HG03280 (cell line): ENCODE measurements at regions not wholly inside any gene's neighbourhood (a gene's known extent, or its start where the extent isn't known, plus 50 kb on each side); places are given as distances from the start of the nearest gene placed in this dataset.
A peak's percentile ranks its signal among the peaks of the same experiment; 100 is the strongest.

Source experiments
- ATAC-seq: cut with Tn5 transposase; IDR thresholded peaks from one replicate; pipeline ENCODE4 v1.9.1; 2021; ENCODE audit warnings: mild to moderate bottlenecking, moderate library complexity; ENCODE audit not compliant: unreplicated experiment

DNA sequence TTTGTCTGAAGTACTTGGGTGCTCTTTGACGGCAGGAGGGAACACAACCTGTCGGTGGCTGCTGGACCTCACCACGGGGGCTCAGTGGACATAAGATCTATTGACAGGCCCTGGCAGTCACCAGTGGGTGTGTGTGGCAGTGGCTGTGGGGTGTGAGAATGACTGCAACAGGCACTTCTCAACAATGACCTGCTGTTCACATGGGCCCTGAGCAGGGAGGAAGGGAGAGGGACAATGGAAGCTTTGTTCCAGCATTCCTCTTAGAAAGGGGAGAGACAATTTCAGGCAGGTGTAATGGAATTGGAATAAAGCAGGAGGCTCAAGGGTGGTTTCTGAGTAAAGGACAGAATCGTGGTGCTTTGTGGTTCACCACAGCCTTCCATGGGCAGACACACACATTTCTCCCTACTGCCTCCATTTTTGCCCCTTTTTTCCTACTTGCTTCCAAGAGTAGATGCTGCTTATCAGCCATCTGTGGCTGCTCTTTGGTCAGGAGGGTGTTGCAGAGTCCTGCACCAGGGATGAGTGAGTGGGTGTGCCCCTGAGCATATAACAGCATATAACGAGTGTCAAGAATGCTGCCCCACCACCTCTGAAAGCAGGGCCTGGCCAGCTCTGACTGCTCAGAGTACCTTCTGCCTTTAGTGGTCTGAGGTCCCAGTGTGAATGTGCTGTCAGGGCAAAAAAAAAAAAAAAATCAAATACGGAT is 267.7 kb downstream of the RASSF9 start:
- no peak for ATAC-seq

DNA sequence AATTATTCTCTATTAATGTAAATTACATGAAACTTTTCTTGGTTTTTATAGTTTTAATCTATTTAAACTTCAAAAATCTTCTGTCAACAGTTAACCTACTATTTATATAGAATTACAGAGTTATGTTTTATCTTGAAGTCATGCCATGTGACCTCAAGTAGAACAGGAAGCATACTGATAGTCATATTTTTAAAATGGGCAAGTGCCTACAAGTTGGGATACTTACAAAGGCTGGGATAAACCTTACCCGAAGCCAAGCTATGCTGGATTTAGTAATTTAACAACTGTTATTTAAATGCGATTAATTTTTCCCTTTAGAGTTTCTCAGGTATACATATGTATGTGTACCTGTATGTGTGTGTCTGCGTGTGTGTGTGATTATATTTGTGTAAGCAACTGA is 266.9 kb downstream of the RASSF9 start:
- no peak for ATAC-seq

DNA sequence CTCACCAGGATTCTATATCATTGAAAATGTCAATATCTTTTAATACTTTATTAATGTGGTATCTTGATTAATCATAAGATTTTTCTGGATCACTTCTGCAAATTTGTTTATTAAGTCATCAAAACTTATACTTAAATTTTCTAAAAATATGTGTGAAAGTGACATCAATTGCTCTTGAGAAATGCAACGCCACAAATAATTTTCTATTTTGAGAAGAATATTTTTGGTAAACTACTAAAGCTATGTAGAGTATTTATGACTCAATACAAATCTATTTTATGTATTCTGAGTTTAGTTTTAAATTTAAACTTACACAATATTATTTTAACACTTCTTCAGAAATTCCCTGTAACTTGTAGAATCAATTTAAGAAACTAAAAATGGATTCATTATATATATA is 263.3 kb downstream of the RASSF9 start:
- no peak for ATAC-seq

DNA sequence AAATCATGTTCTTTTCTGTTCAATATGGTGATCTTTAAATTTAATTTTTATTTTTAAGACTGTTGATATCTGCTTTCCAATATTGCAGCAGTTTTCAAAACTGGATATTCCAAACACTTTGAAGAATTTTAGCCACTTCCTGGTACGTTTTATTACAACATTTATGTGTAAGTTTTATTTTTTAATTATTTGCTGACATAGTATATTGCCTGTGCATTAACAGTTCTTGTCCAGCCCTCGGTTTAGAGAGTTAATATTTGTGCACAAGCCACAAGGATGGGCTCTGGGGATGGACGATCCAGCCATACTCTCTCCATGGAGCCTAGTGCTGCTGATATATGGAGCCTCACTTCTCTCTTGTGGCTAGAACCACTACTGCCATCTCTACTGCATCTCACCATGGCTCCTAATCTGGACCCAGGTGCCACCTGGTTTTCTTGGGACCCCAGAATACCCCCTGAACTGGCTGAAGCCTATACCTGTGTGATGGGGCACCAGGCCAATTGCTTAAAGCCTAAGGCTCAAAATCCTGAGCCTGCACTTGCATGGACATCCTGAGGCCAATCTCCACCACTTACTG is 262.5 kb downstream of the RASSF9 start:
- ATAC-seq, result no peak

DNA sequence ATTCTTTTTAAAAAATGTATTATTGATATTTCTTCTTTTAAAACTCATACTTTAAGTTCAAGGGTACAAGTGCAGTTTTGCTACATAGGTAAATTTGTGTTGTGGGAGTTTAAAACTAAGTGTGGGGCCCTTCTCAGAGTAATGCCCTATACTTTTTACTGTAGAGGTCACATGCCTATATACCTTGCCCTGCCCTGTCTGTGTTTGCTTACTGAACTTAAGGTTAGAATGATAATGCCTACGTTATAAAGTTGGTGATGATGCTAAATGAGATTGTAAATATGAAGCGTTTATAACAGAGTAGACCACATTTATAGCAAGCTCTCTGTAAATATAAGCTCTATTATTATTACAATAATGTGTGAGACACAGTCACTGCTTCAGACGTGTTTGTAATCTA is 261.9 kb downstream of the RASSF9 start:
- ATAC-seq, result no peak

DNA sequence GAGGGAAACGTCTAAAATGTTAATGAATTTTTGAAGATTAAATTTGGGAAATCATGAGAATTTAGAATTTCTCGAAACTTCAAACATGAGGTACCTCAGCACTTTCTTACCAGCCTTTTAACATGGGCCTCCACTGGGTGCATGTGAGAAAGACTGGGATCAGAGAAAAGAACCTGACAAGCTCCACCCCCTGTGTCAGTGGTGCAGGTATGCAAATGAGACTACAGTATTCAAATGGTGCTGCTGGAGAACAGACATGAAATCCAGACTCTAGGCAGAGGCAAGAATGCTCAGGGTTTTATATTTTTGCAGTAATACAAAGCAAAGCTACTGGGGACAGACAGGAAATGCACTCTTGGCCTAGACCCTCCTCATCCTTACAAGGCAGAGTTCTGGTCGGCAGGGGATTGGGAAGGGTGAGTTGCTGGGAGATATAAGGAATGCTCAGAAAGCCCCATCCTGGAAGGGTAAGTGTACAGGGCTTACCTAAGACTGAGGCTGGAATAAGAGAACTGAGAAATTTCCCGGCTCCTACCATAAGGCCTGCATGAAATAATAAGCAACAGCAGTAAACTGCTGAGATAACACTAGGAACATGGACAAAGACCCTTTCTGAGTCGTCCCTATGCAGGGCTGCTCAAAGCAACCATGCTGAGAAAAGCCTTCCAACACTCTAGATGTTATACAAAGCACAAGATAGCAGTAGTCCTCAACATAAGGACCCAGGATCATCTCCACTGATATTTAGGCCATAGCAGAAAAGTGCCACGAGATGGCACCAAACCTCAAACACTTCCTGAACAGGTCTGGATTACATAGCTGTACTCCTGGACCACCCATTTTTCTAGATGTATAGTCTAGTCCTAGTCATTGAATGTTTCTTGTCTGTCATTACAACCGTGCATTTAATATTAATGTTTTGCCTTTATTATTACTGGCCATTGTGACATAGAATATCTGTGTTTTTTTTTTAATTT is 260.8 kb downstream of the RASSF9 start:
- ATAC-seq, result peak; percentile 97

DNA sequence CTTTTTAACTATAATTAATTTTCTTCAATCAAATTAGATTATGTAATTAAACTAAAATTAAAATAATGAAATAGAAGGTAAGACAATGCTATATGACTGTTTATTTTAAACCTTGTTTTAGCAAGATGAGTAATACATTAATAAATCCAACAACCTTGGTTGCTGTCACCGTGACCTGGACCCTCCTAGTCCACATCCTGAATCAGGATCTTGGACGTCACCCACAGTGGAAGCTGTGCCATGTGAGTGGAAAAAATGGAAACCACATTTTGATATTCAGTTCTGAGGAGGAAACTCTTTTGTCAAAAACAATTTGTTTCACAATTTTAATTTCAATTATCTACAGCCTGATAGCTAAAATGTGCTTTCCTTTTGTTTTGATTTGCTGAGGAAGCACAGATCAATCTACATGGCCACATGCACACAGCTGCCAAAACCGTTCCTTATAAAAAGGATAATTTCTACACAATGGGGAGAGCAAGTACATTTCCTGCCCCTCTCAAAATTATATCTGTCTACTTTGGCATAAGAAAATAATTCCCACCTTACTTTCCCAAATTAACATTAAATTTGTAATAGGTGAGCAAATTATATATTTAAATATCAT is 255.5 kb downstream of the RASSF9 start:
- no peak for ATAC-seq

DNA sequence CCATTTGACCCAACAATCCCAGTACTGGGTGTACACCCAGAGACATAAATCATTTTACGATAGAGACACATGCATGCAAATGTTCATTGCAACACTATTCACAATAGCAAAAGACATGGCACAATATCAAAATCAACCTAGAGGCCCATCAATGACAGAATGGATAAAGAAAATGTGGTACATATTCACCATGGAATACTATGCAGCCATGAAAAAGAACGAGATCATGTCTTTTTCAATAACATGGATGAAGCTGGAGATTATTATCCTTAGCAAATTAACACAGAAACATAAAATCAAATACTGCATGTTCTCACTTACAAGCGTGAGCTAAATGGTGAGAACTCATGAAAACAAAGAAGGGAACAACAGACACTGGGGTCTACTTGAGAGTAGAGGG is 249.1 kb downstream of the RASSF9 start:
- ATAC-seq, result no peak

DNA sequence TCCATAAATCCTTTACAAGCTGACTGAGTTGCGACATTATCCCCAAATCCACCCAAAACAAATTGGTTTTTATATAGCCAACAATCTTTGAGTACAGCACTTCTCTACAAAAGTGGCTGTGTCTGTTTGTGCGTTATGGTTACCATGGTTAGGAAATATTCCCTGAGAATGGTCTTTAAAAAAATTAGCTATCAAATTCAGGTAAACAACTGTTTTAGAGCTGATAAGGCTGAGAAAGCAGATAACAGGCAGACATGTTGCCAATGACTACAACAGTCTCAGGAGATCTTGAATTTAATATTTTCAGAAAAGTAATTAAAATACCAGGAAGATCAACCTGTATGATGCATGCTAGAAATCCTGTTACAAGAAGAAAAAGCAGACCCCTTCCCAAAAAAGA is 248.0 kb downstream of the RASSF9 start:
- ATAC-seq, result no peak

DNA sequence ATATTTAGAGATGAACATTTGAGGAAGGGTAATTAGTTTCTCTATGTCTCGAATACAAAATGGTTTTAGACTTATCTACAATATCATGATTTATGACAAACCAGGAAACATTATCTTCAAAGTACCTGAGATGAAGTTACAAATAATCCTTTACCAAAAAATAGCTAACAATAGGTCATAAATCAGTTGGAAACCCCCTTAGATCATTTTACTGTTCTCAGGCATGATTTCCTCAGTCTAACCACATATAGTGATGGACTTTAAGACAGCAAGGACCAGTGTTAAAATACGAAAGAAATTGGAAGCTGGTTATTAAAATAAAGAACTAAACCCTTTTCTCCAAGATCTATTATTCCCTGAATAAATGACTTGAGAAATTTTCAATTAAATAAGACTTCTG is 235.4 kb downstream of the RASSF9 start:
- no peak for ATAC-seq

DNA sequence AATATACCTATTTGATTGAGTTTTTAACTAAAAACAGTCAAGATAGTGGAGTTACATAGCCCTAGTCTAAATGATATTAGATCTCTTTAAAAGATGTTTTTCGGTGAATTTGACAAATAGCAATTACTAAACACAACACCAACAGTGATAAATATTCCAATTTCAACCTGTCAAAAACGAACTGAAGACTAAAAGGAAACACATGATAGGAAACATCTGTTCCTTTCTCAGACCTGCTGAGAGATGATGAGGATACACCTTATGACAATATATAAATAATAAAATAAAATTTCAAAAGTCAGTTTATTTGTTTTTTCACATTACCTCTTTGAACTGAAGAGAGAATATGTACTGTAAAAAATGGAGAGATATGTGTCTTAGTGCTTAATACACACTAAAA is 232.7 kb downstream of the RASSF9 start:
- no peak for ATAC-seq

DNA sequence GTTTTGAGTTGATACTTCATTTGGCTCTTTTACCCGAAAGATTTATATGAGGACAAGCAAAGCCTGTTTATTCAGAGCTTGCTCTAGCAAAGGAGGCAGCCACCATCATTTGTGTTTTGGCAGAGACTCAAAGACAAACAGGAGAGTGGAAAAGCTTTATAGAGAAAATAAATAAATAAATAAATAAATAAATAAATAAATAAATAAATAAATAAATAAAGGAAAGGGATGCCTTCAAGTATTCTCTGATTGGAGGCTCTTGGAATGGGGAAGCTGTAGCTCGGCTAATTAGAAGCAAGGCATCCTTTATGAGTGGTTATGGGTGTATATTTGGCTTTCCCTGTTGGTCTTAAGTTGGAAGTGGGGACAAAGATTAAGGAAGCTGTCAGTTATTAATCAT is 229.8 kb downstream of the RASSF9 start:
- no peak for ATAC-seq

DNA sequence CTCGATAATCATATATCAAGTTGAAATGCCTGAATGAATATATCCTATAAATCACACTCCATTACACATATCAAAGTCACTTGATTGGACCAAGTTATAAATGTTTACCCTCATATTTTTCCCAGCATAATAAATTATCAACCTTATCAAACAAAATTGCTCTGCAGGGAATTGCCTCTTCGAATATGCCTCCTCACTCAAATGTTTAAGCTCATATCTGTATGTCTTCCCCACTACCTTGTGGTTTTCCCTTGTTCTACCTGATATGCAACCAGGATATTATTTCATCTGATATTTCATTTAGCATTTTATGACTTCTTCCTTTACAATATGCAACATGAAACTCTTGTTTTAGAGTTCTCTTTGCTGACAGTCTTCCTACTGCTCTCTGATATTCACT is 226.4 kb downstream of the RASSF9 start:
- no peak for ATAC-seq

DNA sequence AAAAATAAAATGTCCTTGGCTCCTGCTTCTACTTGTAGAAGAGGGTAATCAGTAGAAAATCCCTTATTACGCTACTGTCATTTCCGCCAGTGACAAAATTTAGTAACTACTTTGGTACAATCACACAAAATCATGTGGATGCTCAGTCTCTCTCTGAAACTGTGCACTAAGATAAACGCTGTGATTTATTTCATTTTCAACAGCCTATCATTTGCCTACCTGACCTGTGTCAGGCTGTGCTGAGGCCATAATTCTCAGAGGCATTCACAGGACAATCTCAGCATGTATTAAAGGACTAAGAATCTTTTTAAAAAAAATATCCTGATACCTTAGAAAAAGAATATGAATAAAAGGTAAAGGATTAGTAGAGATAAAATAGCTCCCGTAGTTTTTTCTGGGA is 226.0 kb downstream of the RASSF9 start:
- no peak for ATAC-seq

DNA sequence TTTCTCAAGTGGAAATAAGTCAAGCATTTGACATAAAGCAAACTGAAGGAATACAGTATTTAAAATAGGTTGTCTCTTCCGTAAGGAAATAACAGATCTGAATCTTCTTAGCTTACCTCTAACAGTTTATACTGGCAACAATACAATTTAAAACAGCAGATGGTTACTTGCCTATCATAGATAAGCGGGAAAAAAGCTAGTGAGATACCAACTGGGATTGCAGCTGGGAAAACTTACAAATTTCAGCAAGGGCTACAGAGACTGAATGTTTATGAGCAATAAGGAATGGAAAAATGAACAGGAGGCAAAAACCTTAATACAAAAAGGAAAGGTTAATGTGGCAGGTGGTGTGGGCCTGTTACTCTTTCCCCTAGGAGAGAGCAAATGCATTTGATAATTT is 220.0 kb downstream of the RASSF9 start:
- ATAC-seq, result no peak

DNA sequence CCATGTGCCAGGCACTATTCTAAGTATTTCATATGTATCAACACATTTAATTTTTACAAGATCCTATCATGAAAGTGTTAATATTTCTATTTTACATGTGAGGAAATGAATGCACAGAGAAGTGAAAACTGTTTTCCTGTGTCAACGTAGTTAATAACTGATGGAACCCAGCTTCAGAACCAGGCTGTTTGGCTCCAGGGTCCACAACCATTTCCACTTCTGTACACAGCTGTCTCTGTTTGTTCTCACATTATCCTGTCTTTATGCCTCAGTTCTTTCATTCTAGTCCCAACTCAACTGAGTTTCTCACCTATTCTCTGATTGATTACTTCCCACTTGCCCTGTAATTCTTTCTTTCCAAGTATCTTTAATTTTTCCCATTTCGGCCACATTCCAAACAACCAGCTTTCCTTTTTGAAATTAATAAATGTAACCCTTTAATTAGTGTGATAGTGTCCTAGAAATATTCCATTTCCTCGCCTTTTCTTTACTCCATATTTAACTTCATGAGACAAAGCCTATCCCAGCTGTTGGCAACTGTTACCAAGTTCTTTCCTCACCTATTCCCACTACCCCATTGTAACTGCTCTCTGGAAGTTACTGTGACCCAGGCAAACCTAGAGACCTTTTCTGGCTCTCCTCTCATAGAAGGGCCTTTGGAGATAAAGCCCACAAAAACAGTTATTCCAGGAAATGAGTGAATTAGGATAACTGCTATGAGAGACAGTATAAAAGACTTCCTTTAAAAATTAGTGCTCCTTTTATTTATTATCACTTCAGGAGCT is 218.7 kb downstream of the RASSF9 start:
- no peak for ATAC-seq

DNA sequence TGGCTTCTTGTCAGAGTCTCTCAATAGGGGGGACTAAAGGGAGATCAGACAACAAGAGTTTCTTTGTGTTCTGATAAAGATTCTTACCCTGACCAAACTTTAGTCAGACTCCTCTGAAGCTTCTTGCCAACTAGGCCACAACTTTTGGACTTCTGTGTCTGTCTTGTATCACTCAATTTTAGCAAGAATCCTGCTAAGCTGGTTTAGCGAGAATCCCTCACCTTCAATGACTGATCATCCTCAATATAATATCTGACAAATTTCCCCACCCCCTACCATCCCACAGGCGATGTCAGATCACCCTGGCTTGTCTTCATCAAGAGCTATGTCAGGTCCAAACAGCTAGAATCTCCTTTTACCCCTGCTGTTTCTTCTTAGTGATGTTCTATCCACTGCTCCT is 215.2 kb downstream of the RASSF9 start:
- ATAC-seq, result no peak

DNA sequence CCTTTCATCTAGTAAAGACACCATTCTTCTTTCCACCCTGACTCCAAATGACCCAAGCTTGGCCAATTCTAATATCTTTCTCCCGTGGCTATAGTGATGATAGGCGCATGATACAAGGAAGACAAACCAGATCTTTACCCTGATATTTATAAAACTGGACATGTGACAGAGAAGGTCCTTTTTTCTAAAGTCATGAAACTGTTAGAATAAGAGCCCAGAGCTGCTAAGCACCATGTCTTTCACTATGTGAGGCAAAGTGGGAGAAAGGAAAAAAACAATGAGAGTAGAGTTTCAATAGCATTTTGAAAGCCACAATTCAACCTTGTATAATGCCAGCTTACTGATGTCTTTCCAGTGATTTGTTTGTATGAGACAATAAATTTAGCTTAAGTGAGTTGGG is 212.4 kb downstream of the RASSF9 start:
- no peak for ATAC-seq

DNA sequence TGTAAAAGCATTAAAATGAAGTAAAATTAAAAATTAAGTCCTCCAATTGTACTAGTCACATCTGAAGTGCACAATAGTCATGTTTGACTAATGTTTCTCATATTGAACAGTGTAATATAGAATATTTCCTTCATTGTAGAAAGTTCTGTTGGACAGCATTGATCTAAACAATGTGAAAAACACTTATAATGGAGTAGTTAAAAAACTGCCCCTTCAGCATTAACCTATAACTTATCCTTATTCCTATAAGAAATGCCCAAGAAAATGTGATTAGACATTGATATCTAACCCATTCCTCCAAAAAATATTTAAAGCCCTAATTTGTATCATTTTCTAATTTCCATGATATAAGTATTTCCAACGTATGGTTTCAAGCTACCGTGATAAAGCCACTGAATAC is 210.7 kb downstream of the RASSF9 start:
- ATAC-seq, result no peak

DNA sequence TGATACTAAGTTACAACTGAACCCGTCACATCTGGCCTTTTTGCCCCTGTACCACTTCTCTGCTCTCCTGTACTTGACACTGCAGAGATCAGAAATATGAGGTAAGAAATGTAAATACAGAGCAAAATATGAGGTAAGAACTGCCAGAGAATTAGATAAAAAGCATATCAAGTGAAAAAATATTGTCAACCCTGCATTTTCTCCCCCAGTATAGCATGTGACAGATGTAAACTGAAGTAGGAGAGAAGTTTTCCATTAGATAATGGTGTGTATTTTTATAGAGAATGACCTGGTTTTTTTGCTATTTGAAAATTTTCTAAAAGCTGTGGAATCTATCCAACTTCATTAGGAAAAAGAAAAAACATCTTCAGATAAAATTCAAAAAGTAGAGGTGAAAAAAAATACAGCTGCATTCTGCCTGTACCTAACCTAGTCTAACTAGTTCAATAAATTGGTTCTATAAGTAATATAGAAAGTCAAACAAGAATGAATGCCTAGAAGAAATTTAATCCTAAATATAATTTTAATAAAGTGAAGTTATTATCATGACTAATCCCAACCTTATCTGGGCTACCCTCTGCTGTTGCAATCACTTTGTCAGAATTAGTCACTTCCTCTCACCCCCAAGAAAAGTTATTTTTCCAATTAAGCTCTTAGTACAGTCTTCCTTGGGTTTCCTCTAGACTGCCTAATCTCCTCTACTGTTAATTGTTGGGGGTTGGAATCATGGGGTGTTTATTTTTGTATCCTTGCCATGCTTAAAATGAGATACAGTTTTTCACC is 210.0 kb downstream of the RASSF9 start:
- no peak for ATAC-seq
